Adrenal gland (tissue), 9 donors: ENCODE measurements at regions not wholly inside any gene's neighbourhood (a gene's known extent, or its start where the extent isn't known, plus 50 kb on each side); places are given as distances from the start of the nearest gene placed in this dataset.

ENCODE experiments used
- DNase-seq, 7 donors: peaks; one replicate each; pipeline ENCODE4 v3.0.0-alpha.2; 2019 to 2020
- H3K27ac ChIP-seq, 5 donors: fragments of 200-600 bp; sonication (generic) in 4 of 5; 1 replicate in 3 of 5; 2 replicates in 2 of 5; pipeline versions ENCODE4 v1.5.1 to v1.8.0; 2016 to 2020; ENCODE audit warnings: mild to moderate bottlenecking in 1 of 5
- H3K27me3 ChIP-seq: fragments of 200-600 bp; 2 replicates; pipeline ENCODE4 v1.8.0; 2021
- H3K36me3 ChIP-seq, 2 donors: fragments of 200-600 bp; replicated peaks in 1 of 2; 1 replicate in 1 of 2; 2 replicates in 1 of 2; pipeline versions ENCODE4 v1.5.1 to v1.8.0; 2018 to 2022
- H3K4me1 ChIP-seq, 2 donors: fragments of 200-600 bp; replicated peaks in 1 of 2; 1 replicate in 1 of 2; 2 replicates in 1 of 2; pipeline versions ENCODE4 v1.5.1 to v1.8.0; 2018 to 2021
- H3K4me3 ChIP-seq, 4 donors: fragments of 200-600 bp; sonication (generic) in 3 of 4; one replicate each; pipeline ENCODE4 v1.5.1; 2016 to 2018
- H3K9me3 ChIP-seq, 3 donors: fragments of 200-600 bp; sonication (generic) in 1 of 3; replicated peaks in 1 of 3; 1 replicate in 2 of 3; 2 replicates in 1 of 3; pipeline versions ENCODE4 v1.5.1 to v1.8.0; 2016 to 2021
- POLR2A ChIP-seq, 2 donors: fragments of 450-650 bp; IDR thresholded peaks; one replicate each; pipeline ENCODE4 v1.6.1; 2017; ENCODE audit warnings: antibody characterized with exemption in 2 of 2, mild to moderate bottlenecking in 2 of 2, moderate library complexity in 1 of 2
- WGBS, 4 donors: extraction: QIAGEN DNeasy Blood & Tissue Kit in 2 of 4; methylation state at CpG; one replicate each; pipeline versions ENCODE4 v1.1.5 to v1.1.7; 2013 to 2017; 5-methylcytosine and 5-hydroxymethylcytosine counted together
- intact Hi-C, 2 donors: fragments of 100-400 bp; cut with DNase I; formaldehyde crosslinking; loops; one replicate each; pipeline versions ENCODE4 v1.14.1 to v1.15.0; 2022 to 2023
- TF ChIP-seq, protein P1 (sequence below), 6 experiments: fragments of 450-650 bp in 4 of 6; fragments of 200-600 bp in 2 of 6; sonication (generic) in 1 of 6; IDR thresholded peaks; 1 replicate in 5 of 6; 2 replicates in 1 of 6; pipeline versions ENCODE4 v1.5.1 to v1.8.0; 2016 to 2021; ENCODE audit warnings: antibody characterized with exemption in 6 of 6, mild to moderate bottlenecking in 2 of 6, moderate library complexity in 1 of 6
- donor health status: healthy with polysubstance abuse.
- donor health status: Bipolar disorder and iron deficiency.
- donor health status: DM: yes; HTN: yes; CAD: no.
- donor health status: DM: no; HTN: no; CAD: no.
- donor health status: DM: no; HTN: no; CAD: no.

DNA sequence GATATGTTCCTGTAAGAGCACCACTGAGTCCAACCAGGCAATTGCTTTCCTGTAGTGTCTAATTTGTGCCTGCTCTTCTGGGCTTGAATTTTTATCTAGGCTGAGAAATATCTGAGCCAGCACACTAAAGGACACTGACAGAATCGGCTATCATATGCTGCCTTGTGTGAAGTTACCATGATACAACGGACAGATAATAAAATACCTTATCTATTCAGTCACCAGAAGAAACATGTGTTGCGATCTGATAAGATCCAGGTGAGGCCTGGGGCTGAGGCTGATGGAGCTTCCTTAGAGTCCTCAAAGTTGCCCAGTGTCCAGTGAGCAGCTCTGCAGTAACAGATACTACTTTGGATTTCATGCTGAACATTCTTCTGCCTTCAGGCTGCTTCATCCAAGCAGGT lies 111.8 kb downstream of the ZNF518B start:
- no peaks in the 10 kb centered on the region for H3K36me3 ChIP-seq
- no peaks in the 10 kb centered on the region for H3K9me3 ChIP-seq
- DNase-seq, result no peak
- H3K27me3 ChIP-seq, result no peaks in the 10 kb centered on the region
- WGBS, 4 donors, result 77 to 84% (median 81%) methylated on average over 3 of the region's 3 CpGs
- no peak overlapping the region for H3K4me3 ChIP-seq
- TF ChIP-seq, protein P1, sequence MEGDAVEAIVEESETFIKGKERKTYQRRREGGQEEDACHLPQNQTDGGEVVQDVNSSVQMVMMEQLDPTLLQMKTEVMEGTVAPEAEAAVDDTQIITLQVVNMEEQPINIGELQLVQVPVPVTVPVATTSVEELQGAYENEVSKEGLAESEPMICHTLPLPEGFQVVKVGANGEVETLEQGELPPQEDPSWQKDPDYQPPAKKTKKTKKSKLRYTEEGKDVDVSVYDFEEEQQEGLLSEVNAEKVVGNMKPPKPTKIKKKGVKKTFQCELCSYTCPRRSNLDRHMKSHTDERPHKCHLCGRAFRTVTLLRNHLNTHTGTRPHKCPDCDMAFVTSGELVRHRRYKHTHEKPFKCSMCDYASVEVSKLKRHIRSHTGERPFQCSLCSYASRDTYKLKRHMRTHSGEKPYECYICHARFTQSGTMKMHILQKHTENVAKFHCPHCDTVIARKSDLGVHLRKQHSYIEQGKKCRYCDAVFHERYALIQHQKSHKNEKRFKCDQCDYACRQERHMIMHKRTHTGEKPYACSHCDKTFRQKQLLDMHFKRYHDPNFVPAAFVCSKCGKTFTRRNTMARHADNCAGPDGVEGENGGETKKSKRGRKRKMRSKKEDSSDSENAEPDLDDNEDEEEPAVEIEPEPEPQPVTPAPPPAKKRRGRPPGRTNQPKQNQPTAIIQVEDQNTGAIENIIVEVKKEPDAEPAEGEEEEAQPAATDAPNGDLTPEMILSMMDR (IDR thresholded peaks at IDR 0.05), result no peak
- TF ChIP-seq POLR2A (IDR thresholded peaks at IDR 0.05), result no peak
- no peak overlapping the region for H3K27ac ChIP-seq
- intact Hi-C loops, result no loop called here
- H3K4me1 ChIP-seq, result no peaks in the 10 kb centered on the region

DNA sequence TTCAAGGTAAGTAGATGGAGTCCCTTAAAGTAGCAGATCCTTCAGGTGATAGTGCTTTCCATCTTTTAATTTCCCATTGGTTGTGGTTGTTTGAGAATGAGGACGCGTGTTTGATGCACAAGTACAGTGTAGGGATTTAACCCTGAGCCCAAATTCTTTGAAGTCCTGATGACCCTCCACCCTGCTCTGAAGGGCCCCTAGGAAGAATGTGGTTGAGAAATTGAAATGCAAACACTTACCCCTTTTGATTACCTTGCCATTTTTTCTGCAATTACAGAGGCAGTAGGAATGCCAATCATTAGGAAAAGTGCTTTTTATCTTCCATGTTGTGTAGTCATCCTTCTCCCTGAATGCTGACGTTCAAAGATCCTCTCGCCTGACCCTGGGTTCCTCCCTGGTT lies 112.4 kb downstream of the ZNF518B start:
- Histone ChIP-seq H3K27me3 (no peaks in the 10 kb centered on the region), H3K9me3 (no peaks in the 10 kb centered on the region), H3K4me1 (no peaks in the 10 kb centered on the region), H3K4me3 (no peak overlapping the region), H3K27ac (no peak overlapping the region), H3K36me3 (no peaks in the 10 kb centered on the region)
- 69 to 86% (median 75%) methylated on average over 4 of the region's 4 CpGs for WGBS, 4 donors
- intact Hi-C loops, result no loop called here
- DNase-seq, result no peak
- TF ChIP-seq, protein P1 (IDR thresholded peaks at IDR 0.05), result no peak
- TF ChIP-seq POLR2A (IDR thresholded peaks at IDR 0.05), result no peak

DNA sequence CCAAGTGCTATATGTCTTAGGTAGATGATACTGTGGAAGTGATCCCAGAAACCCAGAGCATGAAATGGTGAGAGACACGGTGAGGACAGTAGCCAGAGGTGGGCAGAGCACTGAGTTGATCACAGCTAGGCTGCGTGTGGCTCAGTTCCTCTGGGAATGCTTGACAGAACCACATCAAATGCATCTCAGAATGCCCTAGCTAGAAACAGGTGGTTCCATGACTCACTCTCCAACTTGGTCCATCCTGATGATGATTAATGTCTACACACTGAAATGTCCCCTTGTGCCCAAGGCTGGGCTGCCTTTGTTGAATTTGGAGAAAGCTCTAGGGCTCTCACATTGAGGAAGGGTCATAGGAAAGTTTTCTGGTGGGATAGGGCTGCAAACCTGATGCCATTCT lies 113.6 kb downstream of the ZNF518B start:
- H3K4me3 ChIP-seq, result no peak overlapping the region
- WGBS, 4 donors, result 72 to 88% (median 74%) methylated on average over 2 of the region's 2 CpGs
- H3K27ac ChIP-seq, result no peak overlapping the region
- intact Hi-C loops, result no loop called here
- DNase-seq, result no peak
- no peaks in the 10 kb centered on the region for H3K36me3 ChIP-seq
- no peaks in the 10 kb centered on the region for H3K4me1 ChIP-seq
- no peaks in the 10 kb centered on the region for H3K9me3 ChIP-seq
- no peak for TF ChIP-seq POLR2A (IDR thresholded peaks at IDR 0.05)
- TF ChIP-seq, protein P1 (IDR thresholded peaks at IDR 0.05), result no peak
- no peaks in the 10 kb centered on the region for H3K27me3 ChIP-seq

DNA sequence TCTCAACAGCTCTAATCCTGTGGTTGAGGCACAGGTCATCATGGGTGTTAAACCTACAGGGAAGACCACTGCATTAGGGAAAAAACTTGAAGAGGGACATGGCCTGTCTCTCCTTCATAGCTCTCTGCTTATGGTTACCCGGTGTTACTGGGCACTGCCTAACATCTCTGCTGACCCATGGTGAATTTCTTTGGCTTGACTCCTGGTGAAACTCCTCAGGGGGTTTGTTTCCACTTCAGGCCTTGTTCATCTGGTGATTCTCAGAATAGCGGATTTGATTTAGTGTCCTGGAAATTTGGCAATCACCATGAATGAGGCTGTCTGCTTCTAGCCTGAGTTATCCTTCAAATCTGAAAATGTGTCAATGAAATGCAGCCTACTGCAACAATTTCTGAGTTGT lies 114.4 kb downstream of the ZNF518B start:
- Histone ChIP-seq H3K9me3 (no peaks in the 10 kb centered on the region), H3K36me3 (no peaks in the 10 kb centered on the region), H3K4me3 (no peak overlapping the region), H3K4me1 (no peaks in the 10 kb centered on the region), H3K27me3 (no peaks in the 10 kb centered on the region), H3K27ac (no peak overlapping the region)
- TF ChIP-seq, protein P1 (IDR thresholded peaks at IDR 0.05), result no peak
- TF ChIP-seq POLR2A (IDR thresholded peaks at IDR 0.05), result no peak
- DNase-seq, result no peak
- WGBS, 4 donors, result 63 to 88% (median 77%) methylated on average over 2 of the region's 2 CpGs
- intact Hi-C loops, result no loop called here
